GM19468 (cell line): ENCODE measurements at regions not wholly inside any gene's neighbourhood (a gene's known extent, or its start where the extent isn't known, plus 50 kb on each side); places are given as distances from the start of the nearest gene placed in this dataset.
A peak's percentile ranks its signal among the peaks of the same experiment; 100 is the strongest.
"Not testable (repeated sequence)": the region's sequence is repeated elsewhere in the genome, so short reads cannot be mapped to it uniquely, and the experiment has no call there.

Source experiments
- ATAC-seq: cut with Tn5 transposase; IDR thresholded peaks from one replicate; pipeline ENCODE4 v1.9.1; 2021; ENCODE audit warnings: mild to moderate bottlenecking, moderate library complexity, moderate number of reproducible peaks; ENCODE audit not compliant: unreplicated experiment; ENCODE audit errors: extremely low read depth

GRCh38 chrX:124181515-124181914 lies 150.9 kb upstream of the TEX13D start:
- not testable (repeated sequence) for ATAC-seq

- ATAC-seq: no peak
Measured at GRCh38 chrX:124190440-124190839, 142.0 kb upstream of the TEX13D start.

GRCh38 chrX:124194199-124194598 lies 138.3 kb upstream of the TEX13D start:
- ATAC-seq: no peak

- ATAC-seq: no peak
Measured at GRCh38 chrX:124194901-124195300, 137.6 kb upstream of the TEX13D start.

GRCh38 chrX:124203311-124203710 lies 129.1 kb upstream of the TEX13D start:
- ATAC-seq: no peak

- no peak for ATAC-seq
Measured at GRCh38 chrX:124208660-124209059, 123.8 kb upstream of the TEX13D start.

GRCh38 chrX:124209792-124210576 lies 122.5 kb upstream of the TEX13D start:
- ATAC-seq: no peak

GRCh38 chrX:124211312-124211942 lies 121.0 kb upstream of the TEX13D start:
- ATAC-seq: peak; percentile 91

GRCh38 chrX:124212622-124213021 lies 119.8 kb upstream of the TEX13D start:
- no peak for ATAC-seq

GRCh38 chrX:124215786-124216185 lies 116.7 kb upstream of the TEX13D start:
- no peak for ATAC-seq

- no peak for ATAC-seq
Measured at GRCh38 chrX:124216396-124217115, 115.9 kb upstream of the TEX13D start.

- peak; percentile 51 for ATAC-seq
Measured at GRCh38 chrX:124217304-124218251, 114.9 kb upstream of the TEX13D start.

GRCh38 chrX:124223524-124223923 lies 108.9 kb upstream of the TEX13D start:
- ATAC-seq: no peak

- no peak for ATAC-seq
Measured at GRCh38 chrX:124224528-124224927, 107.9 kb upstream of the TEX13D start.

- ATAC-seq: no peak
Measured at GRCh38 chrX:124226129-124226528, 106.3 kb upstream of the TEX13D start.

GRCh38 chrX:124228849-124229248 lies 103.6 kb upstream of the TEX13D start:
- no peak for ATAC-seq

GRCh38 chrX:124229374-124229773 lies 103.1 kb upstream of the TEX13D start:
- no peak for ATAC-seq

GRCh38 chrX:124230655-124231450 lies 101.6 kb upstream of the TEX13D start:
- ATAC-seq: no peak

GRCh38 chrX:124231451-124231759 lies 101.1 kb upstream of the TEX13D start:
- ATAC-seq: no peak
